SK-N-SH (cell line): ENCODE measurements at regions not wholly inside any gene's neighbourhood (a gene's known extent, or its start where the extent isn't known, plus 50 kb on each side); places are given as distances from the start of the nearest gene placed in this dataset.

Source experiments
- CHD2 ChIP-seq: fragments of 150-350 bp; IDR thresholded peaks from 2 replicates; pipeline ENCODE4 v1.6.1; 2018; ENCODE audit warnings: low read length; ENCODE audit not compliant: partially characterized antibody
- CTCF ChIP-seq: fragments of 200-600 bp; sonication (generic); IDR thresholded peaks from 2 replicates; pipeline ENCODE4 v1.6.1; 2017; ENCODE audit warnings: antibody characterized with exemption, mild to moderate bottlenecking, moderate library complexity
- EP300 ChIP-seq, 2 experiments: IDR thresholded peaks; 2 replicates each; pipeline versions ENCODE4 v1.4.0 to v1.6.1; 2012; ENCODE audit warnings: borderline replicate concordance in 1 of 2, low read depth in 1 of 2, low read length in 1 of 2
- MAX ChIP-seq: IDR thresholded peaks from 2 replicates; pipeline ENCODE4 v1.4.0; 2012; ENCODE audit warnings: low read depth
- NFIC ChIP-seq: IDR thresholded peaks from 2 replicates; pipeline ENCODE4 v1.4.0; 2012; ENCODE audit warnings: borderline replicate concordance
- TAF1 ChIP-seq: IDR thresholded peaks from 2 replicates; pipeline ENCODE4 v1.6.1; 2012; ENCODE audit warnings: low read depth, mild to moderate bottlenecking, low read length, moderate library complexity, borderline replicate concordance

GRCh38 chr3:153957421-153957820 lies 163.8 kb upstream of the ARHGEF26 start:
- TF ChIP-seq CTCF (no peak), TAF1 (no peak), CHD2 (no peak), NFIC (no peak), MAX (no peak), EP300 (IDR thresholded peaks at IDR 0.05; ENCODE audit: borderline replicate concordance in 1 of 2, low read depth in 1 of 2, low read length in 1 of 2) (no peak)
